Activated CD8-positive, alpha-beta memory T cell treated with anti-CD3 and anti-CD28 coated beads for 4 hours (primary cell): ENCODE measurements at regions not wholly inside any gene's neighbourhood (a gene's known extent, or its start where the extent isn't known, plus 50 kb on each side); places are given as distances from the start of the nearest gene placed in this dataset.

Experiments
- DNase-seq, 2 donors: peaks; one replicate each; pipeline ENCODE4 v3.0.0-alpha.2; 2020; ENCODE audit warnings: low read depth in 2 of 2

GRCh38 chr2:71277536-71278103 is 50.7 kb upstream of the PAIP2B start:
- DNase-seq: no peak

GRCh38 chr2:71277147-71277475 is 50.2 kb upstream of the PAIP2B start:
- no peak for DNase-seq

GRCh38 chr2:71276311-71277146 is 49.6 kb upstream of the PAIP2B start:
- peak; percentile 65 for DNase-seq
